GM21367 (cell line): ENCODE measurements at regions not wholly inside any gene's neighbourhood (a gene's known extent, or its start where the extent isn't known, plus 50 kb on each side); places are given as distances from the start of the nearest gene placed in this dataset.

Source experiments
- ATAC-seq: cut with Tn5 transposase; IDR thresholded peaks from one replicate; pipeline ENCODE4 v1.9.1; 2021; ENCODE audit not compliant: unreplicated experiment

DNA sequence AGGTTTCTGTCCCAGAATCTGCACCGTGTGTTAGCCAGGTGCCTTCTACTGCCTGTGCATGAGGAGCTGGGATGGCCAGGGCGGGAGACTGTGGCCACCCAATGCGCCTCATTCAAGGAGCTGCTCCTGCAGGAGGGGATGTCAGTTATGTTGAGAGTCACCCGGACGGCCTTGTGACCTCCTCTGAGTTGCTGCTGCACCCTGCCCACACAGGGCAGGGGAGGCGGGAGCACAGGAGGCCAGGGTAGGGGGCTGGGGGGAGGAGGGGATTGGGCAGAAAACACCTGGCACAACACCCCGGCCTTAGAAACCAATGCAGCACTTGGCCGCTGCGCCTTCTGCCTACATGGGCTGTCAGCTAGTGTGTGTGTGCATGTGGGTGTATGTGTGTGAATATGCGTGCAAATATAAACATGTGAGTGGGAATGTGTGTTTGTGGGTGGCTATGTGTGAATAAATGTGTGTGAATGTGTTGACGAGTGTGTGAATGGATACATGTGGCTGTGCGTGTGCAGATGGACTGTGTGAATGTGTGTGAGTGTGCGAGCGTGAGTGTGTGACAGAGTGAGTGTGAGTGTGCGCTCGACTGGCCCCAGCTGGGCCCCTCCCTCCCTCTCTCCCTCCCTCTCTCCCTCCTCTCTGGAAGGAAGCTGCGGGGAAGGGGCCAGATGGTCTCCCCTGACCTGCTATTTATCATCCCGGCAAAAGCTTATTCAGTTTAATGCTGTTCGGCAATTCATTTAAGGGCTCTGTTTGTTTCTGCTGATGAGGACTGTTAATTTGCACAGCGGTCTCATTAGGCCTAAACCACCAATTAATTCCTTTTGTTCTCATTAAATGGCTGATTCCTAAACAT, 106.9 kb downstream of the TLE3 start:
- no peak for ATAC-seq

DNA sequence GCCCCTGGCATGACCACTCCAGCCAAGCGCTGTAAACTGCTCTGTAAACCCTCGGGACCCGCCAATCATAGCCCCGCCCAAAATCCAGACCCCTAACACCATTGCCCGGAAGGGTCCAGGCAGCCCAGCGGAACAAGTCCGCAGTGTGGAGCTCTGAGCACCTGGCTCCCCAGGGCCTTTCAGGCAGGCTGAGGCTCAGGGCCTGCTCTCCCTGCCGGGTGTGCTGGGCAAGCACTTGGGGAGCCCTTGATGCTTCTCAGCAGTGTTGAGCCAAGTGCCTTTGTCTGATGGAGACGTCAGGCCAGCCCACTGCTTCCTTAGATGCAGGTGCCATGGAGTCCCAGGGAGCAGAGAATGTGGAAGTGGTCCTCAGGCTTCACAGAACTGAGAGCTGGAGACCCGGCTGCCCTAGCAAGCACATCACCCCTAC, 106.2 kb downstream of the TLE3 start:
- no peak for ATAC-seq

DNA sequence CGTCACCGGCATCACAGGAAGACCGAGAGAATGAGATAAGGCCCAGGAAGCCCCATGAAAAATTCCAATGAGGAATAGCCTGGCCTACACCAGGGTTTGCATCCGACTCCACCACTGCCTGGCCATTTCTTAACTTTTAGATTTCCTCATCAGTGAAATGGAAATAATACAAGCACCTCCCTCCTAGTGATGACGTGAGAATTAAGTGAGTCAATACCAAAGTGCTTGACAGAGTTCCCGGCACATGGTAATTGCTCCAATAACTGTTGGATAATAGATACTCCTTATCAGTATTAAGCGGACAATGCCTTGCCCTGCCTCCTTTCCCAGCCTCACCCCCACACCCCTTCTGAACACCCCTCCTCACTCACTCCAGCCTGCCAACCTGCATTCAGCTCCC, 105.4 kb downstream of the TLE3 start:
- no peak for ATAC-seq

- no peak for ATAC-seq
These were observed 103.1 kb downstream of the TLE3 start for GRCh38 chr15:69994429-69995205.

GRCh38 chr15:69996321-69997160, 101.2 kb downstream of the TLE3 start:
- ATAC-seq: no peak

DNA sequence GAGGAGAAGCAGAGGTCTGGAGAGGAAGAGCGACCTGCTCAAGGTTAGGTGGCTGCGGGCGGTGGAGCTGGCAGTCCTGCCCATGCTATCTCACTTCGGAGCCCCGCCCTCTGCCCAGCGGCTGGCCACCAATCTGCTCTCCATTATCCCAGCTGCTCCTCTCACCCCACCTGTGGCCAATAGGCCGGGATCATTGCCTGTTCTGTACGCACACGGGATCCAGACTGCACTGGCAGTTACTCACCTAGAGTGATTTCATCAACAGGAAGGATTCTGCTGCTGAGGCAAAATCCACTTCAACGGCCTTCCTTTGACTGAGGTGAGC, 100.6 kb downstream of the TLE3 start:
- no peak for ATAC-seq
